HG03432 (cell line): ENCODE measurements at regions not wholly inside any gene's neighbourhood (a gene's known extent, or its start where the extent isn't known, plus 50 kb on each side); places are given as distances from the start of the nearest gene placed in this dataset.

Source experiments
- ATAC-seq: cut with Tn5 transposase; IDR thresholded peaks from one replicate; pipeline ENCODE4 v1.9.1; 2021; ENCODE audit warnings: mild to moderate bottlenecking, moderate library complexity; ENCODE audit not compliant: unreplicated experiment

DNA sequence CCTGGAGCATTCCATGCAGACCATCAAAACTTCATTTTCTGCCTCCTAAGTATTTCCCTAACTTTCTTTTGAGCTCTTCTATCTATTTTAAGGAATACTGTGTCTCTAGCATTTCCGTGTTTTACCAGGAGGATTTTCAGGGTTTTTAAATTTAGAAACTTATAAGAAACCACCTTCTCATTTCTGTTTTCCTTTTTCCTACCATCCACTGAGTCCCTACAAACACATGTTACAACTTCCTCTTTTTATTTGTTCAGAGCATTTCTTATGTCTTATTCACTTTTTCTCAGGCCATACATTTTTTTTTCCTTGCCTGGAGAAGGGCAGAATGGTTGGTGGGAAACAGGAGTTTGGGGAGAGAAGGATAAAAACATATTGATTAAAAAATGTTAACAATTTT, 130.0 kb upstream of the BMP5 start:
- ATAC-seq = no peak

DNA sequence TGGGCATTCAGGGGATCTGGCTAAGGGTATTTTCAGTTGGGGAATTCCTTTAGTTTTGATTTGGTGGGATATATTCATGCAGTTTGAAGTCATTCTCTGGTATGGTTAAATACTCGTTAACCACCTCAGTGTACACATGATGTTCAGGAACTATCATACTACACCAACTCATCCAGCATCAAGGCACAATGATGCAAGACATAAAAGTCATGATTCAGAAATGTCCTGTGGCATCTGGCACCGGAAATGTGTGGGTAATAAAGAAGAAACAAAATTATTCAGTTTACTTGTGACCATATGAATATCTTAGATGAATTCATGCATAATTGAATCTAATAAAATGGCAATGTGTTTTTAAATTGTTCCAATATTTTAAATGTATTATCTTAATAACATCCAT, 129.0 kb upstream of the BMP5 start:
- ATAC-seq = no peak

DNA sequence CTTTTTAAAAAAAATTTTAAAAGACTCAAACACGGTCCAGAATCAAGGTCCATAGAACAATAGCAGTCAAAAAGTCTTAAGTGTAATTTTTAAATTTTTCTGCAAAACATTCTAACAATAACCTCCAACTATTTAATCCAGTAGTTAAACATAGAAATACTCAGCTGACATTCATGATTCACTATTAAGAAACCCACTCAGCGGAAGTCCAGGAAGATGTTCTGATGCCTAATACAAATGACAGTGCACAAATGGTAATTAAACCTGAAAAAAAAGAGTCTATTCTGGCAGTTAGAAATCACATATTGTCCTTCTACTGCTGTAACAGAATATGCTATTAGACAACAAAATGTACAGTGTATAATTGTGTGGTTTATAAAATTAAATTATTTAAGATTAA, 128.2 kb upstream of the BMP5 start:
- no peak for ATAC-seq

DNA sequence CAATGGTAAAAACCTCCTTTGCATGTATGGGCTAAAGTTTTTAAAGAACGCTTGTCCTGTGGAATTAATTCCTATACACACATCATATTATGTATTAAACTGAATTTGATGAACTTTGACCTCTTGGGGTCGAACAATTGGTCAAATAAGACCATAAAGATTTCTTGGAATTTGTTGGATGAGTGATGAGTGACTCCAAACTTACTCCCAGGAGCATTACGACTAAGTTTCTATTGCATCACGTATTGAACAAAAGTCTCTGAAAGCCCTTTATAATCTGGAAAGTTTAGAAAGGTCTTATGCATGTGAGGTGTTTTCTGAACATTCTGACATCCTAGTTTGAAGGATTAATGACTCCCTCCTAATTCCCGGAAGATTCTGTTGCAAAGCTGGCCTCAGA, 126.9 kb upstream of the BMP5 start:
- no peak for ATAC-seq

DNA sequence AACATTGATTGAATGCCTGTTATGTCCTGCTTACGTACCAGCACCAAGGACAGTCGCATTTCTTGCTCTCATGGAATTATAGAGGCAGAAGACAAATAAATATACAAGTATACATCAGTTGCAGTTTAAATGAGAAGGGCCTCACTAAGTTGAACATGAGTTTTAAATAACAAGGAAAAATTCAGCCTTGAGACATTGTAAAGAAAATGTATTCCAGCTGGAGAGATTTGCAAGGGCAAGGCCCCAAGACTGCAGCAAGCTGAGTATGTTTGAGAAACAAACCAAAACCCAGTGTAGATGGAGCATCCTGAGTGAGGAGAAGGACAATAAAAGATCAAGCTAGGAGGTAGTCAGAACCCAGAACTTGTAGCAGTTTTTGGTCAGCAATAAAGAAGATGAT, 123.2 kb upstream of the BMP5 start:
- ATAC-seq = no peak

DNA sequence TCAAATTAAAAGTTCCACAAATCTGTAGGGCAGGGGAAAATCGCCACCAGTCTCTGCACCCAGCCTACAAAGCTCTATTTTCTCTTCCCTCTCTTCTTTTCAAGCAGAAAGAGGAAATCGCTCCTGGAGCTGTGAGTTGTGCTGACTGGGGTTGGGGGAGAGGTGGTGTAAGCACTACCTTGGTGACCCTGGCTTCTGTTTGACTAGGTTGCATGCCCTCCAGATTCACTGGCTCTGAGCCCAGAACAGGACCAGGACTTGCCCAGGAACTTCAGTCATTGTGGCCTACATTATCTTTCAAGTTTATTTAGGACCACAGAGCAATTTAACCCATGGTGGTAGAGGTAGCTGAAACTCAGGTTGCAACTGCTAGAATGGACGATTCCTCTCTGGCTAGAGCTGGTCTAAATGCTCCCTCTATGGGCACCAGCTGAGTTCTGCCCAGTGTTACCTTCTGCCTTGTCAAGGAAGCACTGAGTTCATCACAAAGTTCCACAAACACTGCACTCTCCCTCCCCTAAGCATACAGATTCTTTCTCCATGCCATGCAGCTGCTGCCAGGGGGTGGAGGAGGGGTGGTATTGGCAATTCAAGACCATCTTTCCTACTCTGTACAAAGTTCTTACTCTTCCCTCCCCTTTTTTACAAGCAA, 122.0 kb upstream of the BMP5 start:
- no peak for ATAC-seq

DNA sequence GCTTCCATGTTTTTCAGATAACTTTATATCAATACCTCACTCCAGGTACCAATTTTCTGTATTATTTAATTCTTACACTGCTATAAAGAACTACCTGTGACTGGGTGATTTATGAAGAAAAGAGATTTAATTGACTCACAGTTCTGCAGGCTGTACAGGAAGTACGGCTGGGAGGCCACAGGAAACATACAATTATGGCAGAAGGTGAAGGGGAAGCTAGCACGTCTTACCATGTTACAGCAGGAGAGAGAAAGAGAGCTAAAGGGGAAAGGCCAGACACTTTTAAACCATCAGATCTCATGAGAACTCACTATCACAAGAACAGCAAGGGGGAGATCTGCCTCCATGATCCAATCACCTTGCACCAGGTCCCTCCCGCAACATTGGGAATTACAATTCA, 119.1 kb upstream of the BMP5 start:
- ATAC-seq = no peak

DNA sequence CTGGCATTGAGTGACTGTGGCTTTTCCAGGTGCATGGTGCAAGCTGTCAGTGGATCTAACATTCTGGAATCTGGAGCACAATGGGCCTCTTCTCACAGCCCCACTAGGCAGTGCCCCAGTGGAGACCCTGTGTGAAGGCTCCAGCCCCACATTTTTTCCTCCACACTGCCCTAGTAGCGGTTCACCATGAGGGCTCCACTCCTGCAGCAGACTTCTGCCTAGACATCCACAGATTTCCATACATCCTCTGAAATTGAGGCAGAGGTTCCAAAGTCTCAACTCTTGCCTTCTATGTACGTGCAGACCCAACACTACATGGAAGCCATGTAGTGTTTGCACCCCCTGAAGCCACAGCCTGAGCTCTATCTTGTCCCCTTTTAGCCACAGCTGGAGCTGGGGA, 118.0 kb upstream of the BMP5 start:
- no peak for ATAC-seq

DNA sequence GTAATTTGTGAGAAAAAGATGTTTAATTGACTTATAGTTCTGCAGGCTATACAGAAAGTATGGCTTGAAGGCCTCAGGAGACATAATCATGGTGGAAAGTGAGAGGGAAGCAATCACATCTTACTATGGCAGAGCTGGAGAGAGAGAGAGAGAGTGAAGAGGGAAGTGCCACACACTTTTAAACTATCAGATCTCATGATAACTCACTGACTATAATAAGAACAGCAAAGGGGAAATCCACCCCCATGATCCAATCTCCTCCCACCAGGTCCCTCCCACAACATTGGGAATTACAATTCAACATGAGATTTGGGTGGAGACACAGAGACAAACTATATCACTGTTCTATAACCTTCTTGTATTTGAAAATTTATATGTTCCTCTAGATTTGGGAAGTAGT, 117.2 kb upstream of the BMP5 start:
- ATAC-seq = no peak

DNA sequence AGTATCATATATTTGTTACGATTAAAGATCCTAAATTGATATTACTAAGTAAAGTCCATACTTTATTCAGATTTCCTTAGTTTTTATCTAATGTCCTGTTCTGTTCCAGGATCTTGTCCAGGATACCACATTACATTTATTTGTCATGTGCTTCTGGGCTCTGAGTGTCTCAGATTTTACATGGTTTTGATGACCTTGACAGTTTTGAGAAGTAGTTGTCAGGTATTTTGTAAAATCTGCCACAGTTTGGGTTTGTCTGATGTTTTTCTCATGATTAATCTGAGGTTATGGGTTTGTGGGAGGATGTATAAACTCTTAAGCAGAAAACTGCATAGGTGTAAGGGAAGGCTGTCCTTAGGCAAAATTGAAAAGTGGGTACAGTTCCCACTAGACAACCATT, 109.9 kb upstream of the BMP5 start:
- ATAC-seq = no peak

DNA sequence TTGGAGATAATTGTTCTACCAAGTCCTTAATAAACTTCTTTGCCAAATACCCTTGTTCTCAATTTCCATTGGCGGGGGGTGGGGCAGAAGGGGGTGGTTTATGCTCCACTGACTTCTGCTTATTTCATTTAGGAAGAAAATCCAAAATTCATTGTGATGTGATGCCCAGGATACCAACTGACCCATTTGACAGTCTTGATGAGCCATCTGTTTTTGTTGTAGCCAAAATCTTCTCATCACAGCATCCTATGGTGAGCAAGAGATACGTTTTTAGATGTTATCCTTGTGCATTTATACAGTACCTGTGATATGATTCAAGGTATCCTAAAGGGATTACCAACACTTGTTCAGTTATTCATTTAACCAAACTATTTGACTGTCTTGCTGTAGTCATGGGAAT, 108.5 kb upstream of the BMP5 start:
- ATAC-seq = no peak

DNA sequence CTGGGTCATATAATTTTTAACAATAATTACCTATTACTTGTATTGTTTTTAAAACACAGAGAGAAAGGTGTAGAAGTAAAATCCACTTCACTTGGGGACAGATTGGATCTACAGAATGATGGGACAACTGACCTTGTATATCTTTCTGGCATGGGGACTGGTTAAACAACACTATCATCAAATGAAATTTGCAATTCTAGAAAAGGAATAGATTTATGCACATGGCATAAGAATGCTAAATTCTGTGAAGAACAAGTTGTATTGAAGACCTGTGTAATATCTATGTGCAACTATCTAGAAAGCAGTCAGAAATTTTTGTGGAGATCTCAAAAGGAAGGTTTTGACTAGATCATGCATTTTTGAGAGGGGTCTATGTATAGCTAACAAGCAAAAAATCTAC, 106.3 kb upstream of the BMP5 start:
- no peak for ATAC-seq

DNA sequence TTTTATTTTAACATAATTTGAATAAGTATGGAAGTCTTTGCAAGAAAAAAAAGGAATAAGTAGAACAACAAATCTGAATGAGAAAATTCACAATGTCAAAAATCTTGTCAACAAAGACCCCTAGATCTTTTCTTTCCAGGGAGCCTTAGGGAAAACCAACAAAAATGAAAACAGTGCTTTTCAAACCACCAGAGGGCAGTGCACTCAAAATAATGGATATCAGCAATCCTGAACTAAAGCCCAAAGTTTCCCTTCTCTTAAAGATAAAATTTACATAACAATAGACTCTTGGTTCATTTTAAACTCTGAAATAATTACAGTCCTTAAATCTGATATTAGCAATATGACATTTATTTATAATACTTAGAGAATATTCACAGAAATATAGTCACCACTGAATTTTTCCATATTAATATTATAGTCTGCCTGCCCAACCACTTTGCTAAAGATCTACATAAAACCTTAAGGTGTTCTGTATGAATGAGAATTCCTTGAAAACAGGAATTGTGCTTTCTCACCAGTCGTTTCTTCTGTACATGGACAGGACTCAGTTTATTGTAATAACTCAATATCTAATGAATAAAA, 105.3 kb upstream of the BMP5 start:
- peak; percentile 64 for ATAC-seq

DNA sequence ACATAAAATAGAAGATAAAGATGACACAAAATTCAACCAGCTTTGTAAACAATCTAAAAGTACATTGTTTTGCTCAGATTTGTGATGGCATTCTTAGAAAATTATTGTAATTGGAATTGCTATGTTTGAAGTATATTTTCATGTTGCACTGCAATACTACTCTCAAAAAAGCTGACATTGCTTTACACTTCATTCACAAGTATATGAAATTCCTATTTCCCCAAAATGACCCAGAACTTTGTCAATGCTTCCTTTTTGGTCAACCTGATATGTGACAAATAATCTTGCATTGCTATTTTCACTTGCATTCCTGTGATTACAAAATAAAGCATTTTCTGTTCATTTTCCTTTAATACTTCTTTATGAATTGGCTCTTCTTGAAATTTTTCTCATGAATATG, 104.1 kb upstream of the BMP5 start:
- no peak for ATAC-seq

DNA sequence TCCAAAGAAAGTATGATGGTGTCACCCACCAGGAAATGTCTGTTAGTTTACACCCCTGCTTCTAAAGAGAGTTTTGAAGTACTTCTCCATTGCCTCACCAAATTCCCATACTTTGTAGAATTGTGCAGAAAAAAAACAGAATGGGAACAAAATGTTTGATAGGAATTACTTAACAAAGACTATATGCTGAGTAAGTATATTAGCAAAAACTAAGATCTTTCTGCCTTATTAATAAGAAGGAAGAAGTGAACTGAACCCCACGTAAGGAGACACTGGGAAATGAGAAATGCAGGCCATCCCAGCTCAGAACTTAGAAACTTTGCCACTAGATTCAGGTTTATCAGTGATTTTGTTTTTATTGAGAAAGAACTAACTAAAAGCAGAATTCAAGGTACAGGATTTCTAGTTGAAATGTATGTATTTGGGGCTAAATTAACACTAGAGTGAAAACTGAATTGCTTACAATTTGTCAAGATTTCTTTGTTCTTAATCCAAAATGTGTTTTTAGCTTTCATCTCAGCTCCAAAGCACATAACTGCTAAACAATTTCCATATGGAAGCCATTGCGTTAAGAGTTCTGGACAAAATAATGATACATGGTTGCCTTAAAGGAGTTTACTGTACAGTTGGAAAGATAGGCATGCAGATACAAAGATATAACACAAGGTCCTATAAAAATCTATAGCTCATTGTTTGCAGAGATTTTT, 102.7 kb upstream of the BMP5 start:
- no peak for ATAC-seq

DNA sequence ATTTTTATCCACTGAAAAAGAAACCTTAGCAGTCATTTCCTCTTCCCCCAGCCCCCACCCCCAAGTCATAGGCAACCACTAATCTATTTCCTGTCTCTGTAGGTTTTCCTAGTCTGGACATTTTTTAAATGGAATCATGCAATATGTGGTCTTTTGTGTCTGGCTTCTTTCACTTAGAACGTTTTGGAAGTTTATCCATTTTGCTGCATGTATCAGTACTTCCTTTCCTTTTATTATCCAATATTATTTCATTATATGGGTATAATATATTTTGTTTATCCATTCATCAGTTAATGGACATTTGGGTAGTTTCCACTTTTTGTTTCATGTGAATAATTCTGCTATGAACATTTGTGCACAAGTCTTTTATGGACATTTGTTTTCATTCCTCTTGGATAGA, 99.3 kb upstream of the BMP5 start:
- no peak for ATAC-seq

DNA sequence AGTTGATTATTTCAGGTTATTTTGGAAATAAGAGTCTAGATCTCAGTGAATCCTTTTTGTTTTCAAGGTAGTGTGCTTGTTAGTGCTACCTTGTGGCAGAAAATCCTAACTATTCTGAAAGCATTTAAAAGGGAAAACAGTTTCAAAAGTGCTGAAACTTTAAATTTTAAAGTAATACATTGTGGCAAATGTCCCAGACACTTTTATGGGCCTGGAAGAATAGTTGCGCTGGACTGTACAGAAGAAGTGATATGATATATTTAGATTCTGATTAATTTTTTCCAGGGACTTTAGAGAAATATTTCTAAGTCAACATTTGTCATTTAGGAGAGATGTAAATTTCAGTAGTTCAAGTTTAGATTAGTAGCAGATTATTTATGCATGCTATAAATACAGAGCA, 96.7 kb upstream of the BMP5 start:
- ATAC-seq = no peak

DNA sequence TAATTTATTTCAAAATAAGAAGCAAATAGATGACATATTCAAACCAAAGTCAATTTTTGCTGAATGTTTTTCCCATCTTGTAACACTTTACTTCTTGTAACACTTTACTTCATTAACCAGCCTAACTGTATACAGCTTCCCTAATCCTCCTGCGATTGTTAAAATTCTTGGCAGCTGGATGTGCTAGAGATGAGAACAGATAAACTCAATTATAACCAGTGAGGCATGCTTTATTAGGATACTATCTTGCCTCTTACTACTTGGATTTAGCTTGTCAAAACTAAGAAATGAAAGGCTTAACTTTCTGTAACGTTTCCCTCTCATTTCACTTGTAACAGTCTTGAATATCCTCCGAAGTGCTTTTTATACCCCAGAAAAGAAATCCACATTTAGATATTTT, 94.1 kb upstream of the BMP5 start:
- no peak for ATAC-seq

DNA sequence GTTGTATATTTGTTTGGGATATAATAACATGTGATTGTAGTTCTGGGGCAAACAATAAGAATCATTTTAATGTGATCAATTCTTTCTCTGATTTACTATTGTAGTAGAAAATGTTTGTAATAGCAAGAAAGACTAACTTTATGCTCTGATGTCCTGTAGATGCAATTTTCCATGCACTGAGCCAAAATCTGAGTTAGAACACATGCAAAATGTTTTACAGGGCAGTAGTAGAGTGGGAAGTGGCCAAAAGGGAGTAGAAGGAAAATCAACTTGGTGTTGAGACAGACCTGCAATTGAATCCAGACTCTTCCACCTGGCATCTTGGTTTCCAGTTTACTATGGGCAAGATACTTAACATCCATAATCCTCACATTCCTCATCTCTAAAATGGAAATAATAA, 93.5 kb upstream of the BMP5 start:
- no peak for ATAC-seq

DNA sequence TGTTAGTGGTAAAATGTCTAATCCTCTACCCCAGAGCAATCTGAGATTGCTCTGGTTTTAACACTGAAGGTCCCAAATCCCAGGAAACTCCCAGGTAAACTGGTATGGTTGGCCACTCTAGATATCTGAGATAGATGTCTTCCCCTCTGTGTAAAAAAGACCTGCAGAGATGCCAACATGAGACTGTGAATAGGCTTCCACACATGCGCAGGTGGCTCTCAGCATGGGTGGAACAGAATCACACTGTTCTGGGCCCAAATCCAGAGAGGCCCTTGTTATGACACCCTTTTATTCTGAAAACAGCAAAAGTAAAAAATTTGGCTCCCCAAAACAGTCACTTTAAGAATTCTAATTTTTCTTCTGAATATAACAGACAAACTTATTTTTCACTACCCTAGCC, 88.7 kb upstream of the BMP5 start:
- no peak for ATAC-seq

DNA sequence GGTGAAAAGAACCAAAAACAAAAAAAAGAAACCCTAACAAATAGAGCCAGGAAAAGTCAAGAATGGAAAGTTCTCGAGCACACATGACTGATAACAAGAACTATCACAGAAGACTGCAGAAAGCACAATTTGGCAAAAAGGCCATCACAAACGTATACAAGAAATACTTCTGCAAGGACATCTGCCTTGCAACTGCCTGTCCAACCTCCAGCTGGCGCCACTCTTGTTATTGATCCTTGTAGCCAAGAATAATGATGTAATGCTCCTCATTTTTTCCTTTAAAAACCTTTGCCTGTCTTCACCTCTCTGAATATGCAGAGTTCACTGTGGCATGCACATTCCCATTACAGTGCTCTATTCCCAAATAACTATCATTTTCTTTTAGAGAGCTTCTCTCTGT, 87.9 kb upstream of the BMP5 start:
- ATAC-seq = no peak

DNA sequence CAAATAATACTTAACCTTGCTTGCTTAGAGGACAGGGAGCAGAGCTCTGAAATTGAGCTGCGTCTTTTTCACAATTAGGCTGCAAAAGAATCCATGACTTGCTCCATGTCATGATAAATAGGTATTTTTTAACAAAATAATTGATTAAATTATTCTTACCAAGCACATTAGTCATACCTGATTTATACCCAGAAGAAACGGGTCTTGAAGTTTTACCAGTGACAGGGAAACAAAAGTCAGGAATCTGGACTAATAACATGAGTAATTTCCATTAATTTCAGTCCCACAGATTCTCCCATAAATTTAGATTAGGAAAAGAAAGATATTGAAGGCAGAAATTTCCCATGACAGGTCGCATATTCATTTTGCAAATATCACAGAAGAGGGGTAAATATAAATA, 85.0 kb upstream of the BMP5 start:
- ATAC-seq = no peak

DNA sequence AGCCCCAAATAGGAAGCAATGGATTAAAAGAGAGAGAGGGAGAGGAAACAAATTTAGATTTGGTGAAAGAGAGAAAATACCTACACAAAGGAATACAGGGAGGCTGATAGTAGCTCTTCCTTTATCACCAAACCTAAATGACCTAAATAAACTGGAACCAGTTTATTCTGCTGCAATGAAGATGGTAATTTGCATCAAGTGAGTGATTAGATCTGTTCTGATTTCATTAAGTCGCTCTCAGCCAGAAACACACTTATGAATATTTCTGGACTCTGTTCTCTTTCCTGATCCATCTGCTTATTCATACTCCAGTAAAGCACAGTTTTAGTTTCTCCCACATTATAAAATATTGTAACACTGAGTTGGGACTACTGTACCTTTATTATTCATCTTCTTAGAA, 83.4 kb upstream of the BMP5 start:
- no peak for ATAC-seq
